ENCODE measurements at regions not wholly inside any gene's neighbourhood (a gene's known extent, or its start where the extent isn't known, plus 50 kb on each side); places are given as distances from the start of the nearest gene placed in this dataset.

- WGBS, result 82% methylated on average over 5 of the region's 5 CpGs
- no peaks in the 10 kb centered on the region for H3K36me3 ChIP-seq (ENCODE audit: insufficient read depth)
Observed at GRCh38 chr18:40558706-40559392, 1396.2 kb upstream of the PIK3C3 start.

GRCh38 chr18:40555914-40556313 lies 1399.1 kb upstream of the PIK3C3 start:
- Histone ChIP-seq H3K4me3 (ENCODE audit: low read depth, low read length) (no peak overlapping the region), H3K4me1 (ENCODE audit: insufficient read depth) (no peaks in the 10 kb centered on the region), H3K36me3 (ENCODE audit: insufficient read depth) (no peaks in the 10 kb centered on the region), H3K27ac (ENCODE audit: low read depth) (no peak overlapping the region)
- DNase-seq (ENCODE audit: extremely low spot score), result no peak
- 47% methylated on average over 4 of the region's 4 CpGs for WGBS

More at GRCh38 chr18:40558706-40559392, 1396.2 kb upstream of the PIK3C3 start:
- H3K27ac ChIP-seq (ENCODE audit: low read depth), result no peak overlapping the region
- no peaks in the 10 kb centered on the region for H3K4me1 ChIP-seq (ENCODE audit: insufficient read depth)
- H3K4me3 ChIP-seq (ENCODE audit: low read depth, low read length), result no peak overlapping the region
- no peak for DNase-seq (ENCODE audit: extremely low spot score)

GRCh38 chr18:40553029-40553428 lies 1402.0 kb upstream of the PIK3C3 start:
- DNase-seq (ENCODE audit: extremely low spot score), result no peak
- no peaks in the 10 kb centered on the region for H3K36me3 ChIP-seq (ENCODE audit: insufficient read depth)
- no peak overlapping the region for H3K27ac ChIP-seq (ENCODE audit: low read depth)
- H3K4me1 ChIP-seq (ENCODE audit: insufficient read depth), result no peaks in the 10 kb centered on the region
- no peak overlapping the region for H3K4me3 ChIP-seq (ENCODE audit: low read depth, low read length)

- WGBS, result 85% methylated on average over 3 of the region's 3 CpGs
- Histone ChIP-seq H3K4me1 (ENCODE audit: insufficient read depth) (no peaks in the 10 kb centered on the region), H3K36me3 (ENCODE audit: insufficient read depth) (no peaks in the 10 kb centered on the region), H3K27ac (ENCODE audit: low read depth) (no peak overlapping the region), H3K4me3 (ENCODE audit: low read depth, low read length) (no peak overlapping the region)
- DNase-seq (ENCODE audit: extremely low spot score), result no peak
Observed at GRCh38 chr18:40546875-40547274, 1408.2 kb upstream of the PIK3C3 start.

DNA sequence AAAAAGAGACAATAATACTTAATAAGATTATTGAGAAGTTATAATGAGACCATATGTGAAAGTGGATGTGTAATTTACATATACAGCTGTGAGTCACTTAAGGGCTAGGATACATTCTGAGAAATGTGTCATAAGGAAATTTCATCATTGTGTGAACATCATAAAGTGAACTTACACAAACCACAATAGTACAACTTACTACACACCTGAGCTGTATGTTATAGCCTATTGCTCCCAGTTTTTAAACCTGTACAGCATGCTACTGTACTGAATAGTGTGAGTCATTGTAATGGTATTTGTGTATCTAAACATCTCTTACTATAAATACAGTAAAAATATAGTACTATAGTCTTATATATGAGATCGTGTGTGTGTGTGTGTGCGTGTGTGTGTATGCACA lies 1420.3 kb upstream of the PIK3C3 start:
- 80% methylated on average over 2 of the region's 2 CpGs for WGBS
- Histone ChIP-seq H3K36me3 (ENCODE audit: insufficient read depth) (no peaks in the 10 kb centered on the region), H3K4me1 (ENCODE audit: insufficient read depth) (no peaks in the 10 kb centered on the region), H3K4me3 (ENCODE audit: low read depth, low read length) (no peak overlapping the region), H3K27ac (ENCODE audit: low read depth) (no peak overlapping the region)
- no peak for DNase-seq (ENCODE audit: extremely low spot score)

GRCh38 chr18:40532046-40532445 lies 1423.0 kb upstream of the PIK3C3 start:
- Histone ChIP-seq H3K4me3 (ENCODE audit: low read depth, low read length) (no peak overlapping the region), H3K36me3 (ENCODE audit: insufficient read depth) (no peaks in the 10 kb centered on the region), H3K27ac (ENCODE audit: low read depth) (no peak overlapping the region), H3K4me1 (ENCODE audit: insufficient read depth) (no peaks in the 10 kb centered on the region)
- 75% methylated on average over 1 of the region's 1 CpG for WGBS
- no peak for DNase-seq (ENCODE audit: extremely low spot score)

DNA sequence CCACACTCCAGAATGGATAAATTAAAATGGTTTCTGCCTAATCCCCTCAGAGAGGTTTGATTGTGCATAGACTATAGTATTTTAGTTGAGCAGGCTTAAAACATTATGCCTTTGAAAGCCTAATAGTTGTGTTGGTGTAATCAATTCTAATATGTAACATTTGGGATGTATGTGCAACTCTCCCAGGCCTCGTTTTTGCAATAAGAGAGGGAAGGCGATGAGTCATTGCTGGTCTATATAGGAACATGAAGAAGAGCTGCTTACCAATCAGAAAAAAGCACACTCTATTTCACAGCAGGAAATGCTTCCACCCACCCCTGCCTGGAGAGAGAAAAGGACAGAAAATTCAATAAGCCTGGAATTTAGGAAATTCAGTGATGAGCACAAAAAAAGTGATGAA lies 1424.0 kb upstream of the PIK3C3 start:
- Histone ChIP-seq H3K4me3 (ENCODE audit: low read depth, low read length) (no peak overlapping the region), H3K4me1 (ENCODE audit: insufficient read depth) (no peaks in the 10 kb centered on the region), H3K27ac (ENCODE audit: low read depth) (no peak overlapping the region), H3K36me3 (ENCODE audit: insufficient read depth) (no peaks in the 10 kb centered on the region)
- 69% methylated on average over 2 of the region's 2 CpGs for WGBS
- no peak for DNase-seq (ENCODE audit: extremely low spot score)

- 58% methylated on average over 1 of the region's 1 CpG for WGBS
- no peak overlapping the region for H3K4me3 ChIP-seq (ENCODE audit: low read depth, low read length)
- no peaks in the 10 kb centered on the region for H3K36me3 ChIP-seq (ENCODE audit: insufficient read depth)
- no peaks in the 10 kb centered on the region for H3K4me1 ChIP-seq (ENCODE audit: insufficient read depth)
- H3K27ac ChIP-seq (ENCODE audit: low read depth), result no peak overlapping the region
- DNase-seq (ENCODE audit: extremely low spot score), result no peak
Observed at GRCh38 chr18:40529478-40529877, 1425.6 kb upstream of the PIK3C3 start.

- no peak overlapping the region for H3K4me3 ChIP-seq (ENCODE audit: low read depth, low read length)
- 80% methylated on average over 1 of the region's 1 CpG for WGBS
- no peaks in the 10 kb centered on the region for H3K4me1 ChIP-seq (ENCODE audit: insufficient read depth)
- H3K27ac ChIP-seq (ENCODE audit: low read depth), result no peak overlapping the region
- no peak for DNase-seq (ENCODE audit: extremely low spot score)
- no peaks in the 10 kb centered on the region for H3K36me3 ChIP-seq (ENCODE audit: insufficient read depth)
Observed at GRCh38 chr18:40524881-40525280, 1430.2 kb upstream of the PIK3C3 start.

DNA sequence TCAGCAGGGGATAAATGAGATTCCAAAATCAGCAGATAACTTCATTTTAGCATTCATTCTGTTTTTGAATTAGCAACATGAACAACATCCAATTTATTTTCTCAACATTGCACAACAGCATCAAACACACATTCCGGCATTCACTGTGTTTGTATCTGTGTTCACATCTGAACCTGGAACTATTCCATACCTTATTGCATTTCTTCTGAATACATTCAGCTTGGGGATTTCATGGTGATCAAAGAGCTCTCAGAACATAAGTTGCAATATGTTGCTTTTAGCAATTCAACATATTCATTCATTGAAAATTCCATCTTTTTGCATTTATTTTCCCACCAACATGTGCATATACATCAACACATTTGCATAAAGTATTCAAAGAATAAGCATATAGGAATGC lies 1431.7 kb upstream of the PIK3C3 start:
- no peak overlapping the region for H3K27ac ChIP-seq (ENCODE audit: low read depth)
- WGBS, result 84% methylated on average over 1 of the region's 1 CpG
- no peaks in the 10 kb centered on the region for H3K4me1 ChIP-seq (ENCODE audit: insufficient read depth)
- H3K4me3 ChIP-seq (ENCODE audit: low read depth, low read length), result no peak overlapping the region
- DNase-seq (ENCODE audit: extremely low spot score), result no peak
- no peaks in the 10 kb centered on the region for H3K36me3 ChIP-seq (ENCODE audit: insufficient read depth)

- H3K4me3 ChIP-seq (ENCODE audit: low read depth, low read length), result no peak overlapping the region
- DNase-seq (ENCODE audit: extremely low spot score), result no peak
- H3K27ac ChIP-seq (ENCODE audit: low read depth), result no peak overlapping the region
- H3K4me1 ChIP-seq (ENCODE audit: insufficient read depth), result no peaks in the 10 kb centered on the region
- H3K36me3 ChIP-seq (ENCODE audit: insufficient read depth), result no peaks in the 10 kb centered on the region
- 58% methylated on average over 1 of the region's 1 CpG for WGBS
Observed at GRCh38 chr18:40501026-40501425, 1454.0 kb upstream of the PIK3C3 start.

DNA sequence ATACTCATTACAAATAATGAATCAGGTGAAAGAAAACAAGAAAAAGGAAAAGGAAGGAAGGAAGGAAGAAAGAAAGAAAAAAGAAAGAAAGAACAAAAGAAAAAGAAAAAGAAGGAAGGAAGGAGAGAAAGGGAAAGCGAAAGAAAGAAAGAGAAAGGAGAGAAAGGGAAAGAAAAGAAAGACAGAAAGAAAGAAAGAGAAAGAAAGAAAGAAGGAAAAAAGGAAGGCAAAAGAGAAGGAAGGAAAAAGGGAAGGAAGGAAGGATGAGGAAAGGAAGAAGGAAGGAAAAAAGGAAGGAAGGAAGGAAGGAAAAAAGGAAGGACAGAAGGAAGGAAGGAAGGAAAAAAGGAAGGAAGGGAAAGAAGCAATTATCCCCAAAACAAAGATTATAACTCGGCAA lies 1460.4 kb upstream of the PIK3C3 start:
- 90% methylated on average over 2 of the region's 2 CpGs for WGBS
- no peaks in the 10 kb centered on the region for H3K36me3 ChIP-seq (ENCODE audit: insufficient read depth)
- H3K27ac ChIP-seq (ENCODE audit: low read depth), result no peak overlapping the region
- no peak for DNase-seq (ENCODE audit: extremely low spot score)
- H3K4me3 ChIP-seq (ENCODE audit: low read depth, low read length), result no peak overlapping the region
- no peaks in the 10 kb centered on the region for H3K4me1 ChIP-seq (ENCODE audit: insufficient read depth)

DNA sequence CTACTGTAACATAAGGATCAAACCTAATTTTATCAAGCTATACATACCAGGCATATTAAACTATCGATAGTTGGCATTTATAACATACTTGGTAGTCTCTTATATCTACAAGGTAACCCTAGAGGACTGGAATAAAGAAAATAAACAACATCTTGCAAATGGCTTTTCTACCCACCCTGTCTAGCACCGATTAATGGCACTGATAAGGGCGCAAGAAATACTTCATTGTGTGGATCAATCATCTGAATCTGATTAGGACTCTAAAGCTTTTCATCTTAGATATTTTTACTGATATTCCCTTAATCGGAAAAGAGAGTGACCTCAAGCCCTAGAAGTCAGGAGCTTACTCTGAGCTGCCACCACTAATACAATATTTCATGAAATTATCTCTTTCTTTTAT lies 1461.7 kb upstream of the PIK3C3 start:
- Histone ChIP-seq H3K4me3 (ENCODE audit: low read depth, low read length) (no peak overlapping the region), H3K4me1 (ENCODE audit: insufficient read depth) (no peaks in the 10 kb centered on the region), H3K36me3 (ENCODE audit: insufficient read depth) (no peaks in the 10 kb centered on the region), H3K27ac (ENCODE audit: low read depth) (no peak overlapping the region)
- 76% methylated on average over 4 of the region's 4 CpGs for WGBS
- DNase-seq (ENCODE audit: extremely low spot score), result no peak

DNA sequence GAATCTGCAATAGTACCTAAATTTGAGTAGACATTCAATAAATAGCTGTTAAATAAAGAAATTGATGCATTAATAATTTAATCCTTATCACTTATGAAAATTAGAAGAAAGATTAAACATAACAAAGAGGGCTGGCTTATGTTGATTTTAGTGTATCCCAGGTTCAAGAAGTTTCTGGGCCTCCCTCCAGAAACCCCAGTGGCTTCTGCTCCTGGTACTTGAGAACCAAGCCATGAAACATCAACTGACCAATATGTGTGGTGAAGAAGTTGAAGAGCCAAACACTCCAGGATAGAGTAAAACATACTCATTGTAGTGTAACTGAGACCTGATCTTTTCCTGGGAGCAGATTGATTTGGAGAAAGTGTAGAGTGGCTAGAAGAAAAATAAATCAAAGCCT lies 1465.7 kb upstream of the PIK3C3 start:
- no peak overlapping the region for H3K4me3 ChIP-seq (ENCODE audit: low read depth, low read length)
- DNase-seq (ENCODE audit: extremely low spot score), result no peak
- no peaks in the 10 kb centered on the region for H3K4me1 ChIP-seq (ENCODE audit: insufficient read depth)
- H3K36me3 ChIP-seq (ENCODE audit: insufficient read depth), result no peaks in the 10 kb centered on the region
- no peak overlapping the region for H3K27ac ChIP-seq (ENCODE audit: low read depth)

DNA sequence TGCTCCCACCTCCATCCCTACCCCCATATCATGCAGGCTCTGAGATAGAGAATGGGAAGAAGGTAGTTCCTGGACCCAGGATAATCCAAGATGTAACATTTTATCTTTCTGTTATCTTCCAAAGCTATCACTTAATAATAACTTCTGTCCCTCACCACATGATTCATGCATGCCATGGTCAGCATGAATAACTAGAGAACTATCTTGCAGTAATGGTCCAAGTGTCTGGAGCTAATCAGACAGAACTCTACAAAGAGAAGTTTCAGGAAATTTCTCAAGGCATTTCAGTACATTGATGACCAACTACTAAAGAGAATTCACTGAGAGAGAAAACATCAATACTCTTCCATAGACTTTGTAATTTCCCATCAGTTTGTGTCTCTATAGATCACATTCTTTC lies 1469.7 kb upstream of the PIK3C3 start:
- no peak overlapping the region for H3K4me3 ChIP-seq (ENCODE audit: low read depth, low read length)
- H3K36me3 ChIP-seq (ENCODE audit: insufficient read depth), result no peaks in the 10 kb centered on the region
- no peak for DNase-seq (ENCODE audit: extremely low spot score)

More for the DNA sequence above, 1469.7 kb upstream of the PIK3C3 start:
- Histone ChIP-seq H3K27ac (ENCODE audit: low read depth) (no peak overlapping the region), H3K4me1 (ENCODE audit: insufficient read depth) (no peaks in the 10 kb centered on the region)
